GM12865 (cell line): ENCODE measurements at regions not wholly inside any gene's neighbourhood (a gene's known extent, or its start where the extent isn't known, plus 50 kb on each side); places are given as distances from the start of the nearest gene placed in this dataset.
"Not testable (repeated sequence)": the region's sequence is repeated elsewhere in the genome, so short reads cannot be mapped to it uniquely, and the experiment has no call there.

Experiments
- DNase-seq: peaks from one replicate; pipeline ENCODE4 v3.0.0; 2010; ENCODE audit warnings: low read depth
- H3K4me3 ChIP-seq: 2 replicates; pipeline ENCODE4 v1.5.1; 2011; ENCODE audit warnings: mild to moderate bottlenecking, low read depth, low read length, control low read depth
- TF ChIP-seq, protein P1 (sequence below): IDR thresholded peaks from 2 replicates; pipeline ENCODE4 v1.5.1; 2011; ENCODE audit warnings: low read length, control low read depth, low read depth, inconsistent platforms; ENCODE audit not compliant: insufficient read depth; ENCODE audit errors: missing control alignments

DNA sequence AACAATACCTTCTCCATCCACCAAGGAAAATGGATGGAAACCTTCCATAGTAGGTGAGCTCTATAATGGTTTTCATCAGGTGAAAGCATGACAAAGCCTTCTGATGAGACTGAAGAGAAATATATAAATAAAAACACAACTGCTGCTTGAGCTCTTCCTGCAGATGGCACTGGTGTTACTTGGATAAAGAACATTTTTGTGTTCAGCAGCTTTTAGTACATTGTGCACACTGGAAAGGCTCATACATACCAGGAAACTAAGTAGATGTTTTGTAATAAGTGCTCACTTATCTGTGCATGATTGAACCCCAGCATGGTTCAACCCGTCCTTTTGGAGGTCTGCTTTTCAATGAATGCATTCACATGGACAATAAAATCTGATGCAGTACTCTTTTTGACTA, 357.3 kb upstream of the MIS18BP1 start:
- TF ChIP-seq, protein P1, sequence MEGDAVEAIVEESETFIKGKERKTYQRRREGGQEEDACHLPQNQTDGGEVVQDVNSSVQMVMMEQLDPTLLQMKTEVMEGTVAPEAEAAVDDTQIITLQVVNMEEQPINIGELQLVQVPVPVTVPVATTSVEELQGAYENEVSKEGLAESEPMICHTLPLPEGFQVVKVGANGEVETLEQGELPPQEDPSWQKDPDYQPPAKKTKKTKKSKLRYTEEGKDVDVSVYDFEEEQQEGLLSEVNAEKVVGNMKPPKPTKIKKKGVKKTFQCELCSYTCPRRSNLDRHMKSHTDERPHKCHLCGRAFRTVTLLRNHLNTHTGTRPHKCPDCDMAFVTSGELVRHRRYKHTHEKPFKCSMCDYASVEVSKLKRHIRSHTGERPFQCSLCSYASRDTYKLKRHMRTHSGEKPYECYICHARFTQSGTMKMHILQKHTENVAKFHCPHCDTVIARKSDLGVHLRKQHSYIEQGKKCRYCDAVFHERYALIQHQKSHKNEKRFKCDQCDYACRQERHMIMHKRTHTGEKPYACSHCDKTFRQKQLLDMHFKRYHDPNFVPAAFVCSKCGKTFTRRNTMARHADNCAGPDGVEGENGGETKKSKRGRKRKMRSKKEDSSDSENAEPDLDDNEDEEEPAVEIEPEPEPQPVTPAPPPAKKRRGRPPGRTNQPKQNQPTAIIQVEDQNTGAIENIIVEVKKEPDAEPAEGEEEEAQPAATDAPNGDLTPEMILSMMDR, result no peak
- DNase-seq, result peak; percentile 7
- no peak overlapping the region for H3K4me3 ChIP-seq

DNA sequence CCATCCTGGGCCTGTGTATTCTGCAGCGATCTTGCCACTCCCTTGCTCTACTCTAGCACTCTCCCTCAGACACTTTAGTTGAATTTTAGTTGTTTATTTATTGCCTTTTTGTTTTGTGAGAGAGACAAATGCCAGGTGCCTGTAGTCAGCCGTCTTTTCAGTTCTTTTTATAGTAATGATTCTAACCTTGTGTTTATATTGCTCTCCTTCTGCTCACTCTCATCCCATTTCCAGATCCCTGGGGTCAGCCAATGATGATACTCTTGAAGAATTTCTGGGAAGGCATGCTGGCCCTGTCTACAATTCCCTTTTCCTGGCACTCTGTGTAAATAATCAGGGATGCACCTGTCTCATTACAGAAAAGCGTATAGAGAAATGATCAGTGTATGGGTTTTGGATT, 334.1 kb upstream of the MIS18BP1 start:
- TF ChIP-seq, protein P1, result no peak
- DNase-seq, result no peak
- H3K4me3 ChIP-seq, result no peak overlapping the region

DNA sequence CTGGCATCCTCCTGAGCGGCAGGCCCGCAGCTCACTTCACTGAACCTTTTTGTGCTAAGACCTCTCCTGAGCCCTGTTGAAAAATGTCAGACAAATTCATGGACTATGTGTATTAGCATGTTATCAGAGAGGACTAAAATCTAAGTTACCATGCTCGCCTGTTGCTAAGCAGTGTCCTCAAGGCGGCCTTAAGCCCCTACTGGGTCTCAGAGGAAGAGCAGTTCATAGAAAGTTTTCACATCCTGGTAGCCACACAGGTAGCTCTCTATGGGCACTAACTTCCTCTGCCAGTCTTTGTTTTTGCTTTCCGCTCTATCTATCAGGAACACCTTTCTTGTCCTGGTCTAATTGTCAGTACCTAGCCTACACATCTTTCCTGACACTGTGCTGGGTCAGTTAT, 306.6 kb upstream of the MIS18BP1 start:
- DNase-seq, result no peak
- TF ChIP-seq, protein P1, result no peak

DNA sequence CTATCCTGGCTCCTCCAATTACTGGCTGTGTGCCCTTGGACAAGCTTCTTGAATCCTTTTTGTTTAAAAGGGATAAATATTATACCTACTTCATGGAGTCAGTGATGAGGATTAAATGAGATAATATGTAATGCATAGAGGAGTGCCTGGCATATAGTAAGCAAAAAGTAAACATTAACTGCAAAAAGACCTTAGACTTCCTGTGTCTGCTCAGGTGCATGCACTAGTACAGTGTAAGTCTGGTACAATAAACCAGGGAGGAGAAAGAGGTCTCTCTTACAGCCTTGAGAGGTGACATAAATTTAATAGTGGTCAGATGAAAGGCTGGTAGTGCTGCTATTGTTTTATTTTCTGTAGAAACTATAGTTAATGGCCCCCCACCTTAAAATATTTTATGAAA, 305.2 kb upstream of the MIS18BP1 start:
- DNase-seq, result no peak
- TF ChIP-seq, protein P1, result no peak
- no peak overlapping the region for H3K4me3 ChIP-seq

More for the DNA sequence above, 306.6 kb upstream of the MIS18BP1 start:
- no peak overlapping the region for H3K4me3 ChIP-seq

DNA sequence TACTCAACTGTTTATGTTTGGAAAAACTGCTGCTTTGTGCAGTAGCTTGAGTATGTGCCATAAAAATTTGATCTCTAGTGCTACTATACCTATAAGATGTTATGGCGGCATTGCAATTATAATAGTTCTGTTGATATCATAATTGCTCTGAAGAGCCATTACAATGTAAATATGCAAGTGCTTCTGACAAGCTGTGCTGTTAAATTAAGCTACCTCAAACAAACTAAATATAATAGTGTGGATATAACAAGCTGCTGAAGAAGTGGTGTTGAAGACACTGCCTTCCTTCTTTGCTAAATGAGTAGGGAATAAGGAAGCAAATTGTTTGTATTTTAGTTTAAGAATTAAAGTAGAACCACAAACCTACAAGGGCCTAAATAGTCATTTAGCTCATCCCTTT, 301.0 kb upstream of the MIS18BP1 start:
- TF ChIP-seq, protein P1, result no peak
- DNase-seq, result no peak
- H3K4me3 ChIP-seq, result no peak overlapping the region

DNA sequence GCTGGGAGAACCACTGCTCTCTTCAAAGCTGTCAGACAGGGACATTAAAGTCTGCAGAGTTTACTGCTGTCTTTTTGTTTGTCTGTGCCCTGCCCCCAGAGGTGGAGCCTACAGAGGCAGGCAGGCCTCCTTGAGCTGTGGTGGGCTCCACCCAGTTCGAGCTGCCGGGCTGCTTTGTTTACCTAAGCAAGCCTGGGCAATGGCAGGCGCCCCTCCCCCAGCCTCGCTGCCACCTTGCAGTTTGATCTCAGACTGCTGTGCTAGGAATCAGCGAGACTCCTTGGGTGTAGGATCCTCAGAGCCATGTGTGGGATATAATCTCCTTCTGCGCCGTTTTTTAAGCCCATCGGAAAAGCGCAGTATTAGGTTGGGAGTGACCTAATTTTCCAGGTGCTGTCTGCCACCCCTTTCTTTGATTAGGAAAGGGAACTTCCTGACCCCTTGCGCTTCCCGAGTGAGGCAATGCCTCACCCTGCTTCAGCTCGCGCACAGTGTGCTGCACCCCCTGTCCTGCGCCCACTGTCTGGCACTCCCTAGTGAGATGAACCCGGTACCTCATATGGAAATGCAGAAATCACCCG, 298.3 kb upstream of the MIS18BP1 start:
- not testable (repeated sequence) for DNase-seq, H3K4me3 ChIP-seq

DNA sequence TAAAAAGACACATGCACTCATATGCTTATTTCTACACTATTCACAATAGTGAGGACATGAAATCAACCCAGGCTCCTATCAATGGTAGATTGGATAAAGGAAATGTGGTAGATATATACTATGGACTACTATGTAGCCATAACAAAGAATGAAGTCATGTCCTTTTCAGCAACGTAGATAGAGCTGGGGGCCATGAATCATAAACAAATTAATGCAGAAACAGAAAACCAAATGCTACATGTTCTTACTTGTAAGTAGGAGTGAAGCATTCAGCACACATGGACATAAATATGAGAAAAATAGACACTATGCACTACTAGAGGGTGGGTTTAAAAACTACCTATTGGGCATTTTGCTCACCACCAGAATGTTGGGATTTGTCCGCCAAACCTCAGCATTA, 278.0 kb upstream of the MIS18BP1 start:
- H3K4me3 ChIP-seq, result no peak overlapping the region
- no peak for DNase-seq
- TF ChIP-seq, protein P1, result no peak
